ENCODE measurements at regions not wholly inside any gene's neighbourhood (a gene's known extent, or its start where the extent isn't known, plus 50 kb on each side); places are given as distances from the start of the nearest gene placed in this dataset.

GRCh38 chr18:4677006-4677405, 221.9 kb upstream of the DLGAP1 start:
- H3K27me3 Mint-ChIP-seq, result no peaks in the 10 kb centered on the region
- CTCF ChIA-PET, result no interaction called here
- no peaks in the 10 kb centered on the region for H3K4me1 Mint-ChIP-seq
- H3K4me3 Mint-ChIP-seq, result no peak overlapping the region
- peaks cover 6 to 27% (median 17%) of the 10 kb centered on the region in 5 donors for H3K9me3 Mint-ChIP-seq
- no peak overlapping the region for H3K27ac Mint-ChIP-seq
- no peaks in the 10 kb centered on the region for H3K36me3 Mint-ChIP-seq
- no peaks in the 10 kb centered on the region for H3K4me1 ChIP-seq (ENCODE audit: insufficient read depth, low read length)
- H3K4me3 ChIP-seq (ENCODE audit: low read length), result no peak overlapping the region
- no peak for DNase-seq
- H3K27ac ChIP-seq (ENCODE audit: low read depth, low read length), result no peak overlapping the region
- POLR2A ChIA-PET, result no interaction called here
- H3K27me3 ChIP-seq (ENCODE audit: insufficient read depth, low read length, poor library complexity, severe bottlenecking), result no peaks in the 10 kb centered on the region
- no peaks in the 10 kb centered on the region for H3K36me3 ChIP-seq (ENCODE audit: insufficient read depth, low read length)
- no peaks in the 10 kb centered on the region for H3K9me3 ChIP-seq (ENCODE audit: low read length)

- Mint-ChIP-seq H3K36me3 (no peaks in the 10 kb centered on the region), H3K4me1 (no peaks in the 10 kb centered on the region), H3K27ac (no peak overlapping the region), H3K9me3 (peaks cover 23 to 52% (median 35%) of the 10 kb centered on the region in 5 donors), H3K27me3 (no peaks in the 10 kb centered on the region), H3K4me3 (no peak overlapping the region)
- H3K36me3 ChIP-seq (ENCODE audit: insufficient read depth, low read length), result no peaks in the 10 kb centered on the region
- no peaks in the 10 kb centered on the region for H3K4me1 ChIP-seq (ENCODE audit: insufficient read depth, low read length)
- POLR2A ChIA-PET, result no interaction called here
- no peak overlapping the region for H3K27ac ChIP-seq (ENCODE audit: low read depth, low read length)
- H3K4me3 ChIP-seq (ENCODE audit: low read length), result no peak overlapping the region
- CTCF ChIA-PET, result no interaction called here
- H3K27me3 ChIP-seq (ENCODE audit: insufficient read depth, low read length, poor library complexity, severe bottlenecking), result no peaks in the 10 kb centered on the region
- no peak for DNase-seq
- no peaks in the 10 kb centered on the region for H3K9me3 ChIP-seq (ENCODE audit: low read length)
Measured at GRCh38 chr18:4672162-4672561, 217.1 kb upstream of the DLGAP1 start.

GRCh38 chr18:4658804-4659203, 203.7 kb upstream of the DLGAP1 start:
- no peak for DNase-seq
- Mint-ChIP-seq H3K27me3 (no peaks in the 10 kb centered on the region), H3K27ac (no peak overlapping the region), H3K4me3 (no peak overlapping the region), H3K36me3 (no peaks in the 10 kb centered on the region), H3K4me1 (no peaks in the 10 kb centered on the region), H3K9me3 (peaks cover 3 to 43% (median 14%) of the 10 kb centered on the region in 5 donors)
- ChIA-PET POLR2A (no interaction called here), CTCF (no interaction called here)
- no peak overlapping the region for H3K4me3 ChIP-seq (ENCODE audit: low read length)
- no peaks in the 10 kb centered on the region for H3K9me3 ChIP-seq (ENCODE audit: low read length)
- no peaks in the 10 kb centered on the region for H3K27me3 ChIP-seq (ENCODE audit: insufficient read depth, low read length, poor library complexity, severe bottlenecking)
- no peaks in the 10 kb centered on the region for H3K4me1 ChIP-seq (ENCODE audit: insufficient read depth, low read length)
- no peak overlapping the region for H3K27ac ChIP-seq (ENCODE audit: low read depth, low read length)
- no peaks in the 10 kb centered on the region for H3K36me3 ChIP-seq (ENCODE audit: insufficient read depth, low read length)

- no peaks in the 10 kb centered on the region for H3K4me1 Mint-ChIP-seq
- peaks cover 0 to 10% (median 8%) of the 10 kb centered on the region in 5 donors for H3K9me3 Mint-ChIP-seq
- H3K27me3 Mint-ChIP-seq, result no peaks in the 10 kb centered on the region
- DNase-seq, result no peak
- no peaks in the 10 kb centered on the region for H3K9me3 ChIP-seq (ENCODE audit: low read length)
- H3K36me3 Mint-ChIP-seq, result no peaks in the 10 kb centered on the region
- H3K27ac Mint-ChIP-seq, result no peak overlapping the region
- H3K4me3 Mint-ChIP-seq, result no peak overlapping the region
- no peaks in the 10 kb centered on the region for H3K27me3 ChIP-seq (ENCODE audit: insufficient read depth, low read length, poor library complexity, severe bottlenecking)
- ChIA-PET POLR2A (no interaction called here), CTCF (no interaction called here)
- H3K36me3 ChIP-seq (ENCODE audit: insufficient read depth, low read length), result no peaks in the 10 kb centered on the region
- H3K4me3 ChIP-seq (ENCODE audit: low read length), result no peak overlapping the region
- no peaks in the 10 kb centered on the region for H3K4me1 ChIP-seq (ENCODE audit: insufficient read depth, low read length)
- H3K27ac ChIP-seq (ENCODE audit: low read depth, low read length), result no peak overlapping the region
Measured at GRCh38 chr18:4653418-4653817, 198.3 kb upstream of the DLGAP1 start.

GRCh38 chr18:4641771-4642368, 186.8 kb upstream of the DLGAP1 start:
- Mint-ChIP-seq H3K4me1 (no peaks in the 10 kb centered on the region), H3K4me3 (no peak overlapping the region), H3K27ac (no peak overlapping the region), H3K36me3 (no peaks in the 10 kb centered on the region), H3K9me3 (peaks cover 3 to 18% (median 7%) of the 10 kb centered on the region in 5 donors), H3K27me3 (no peaks in the 10 kb centered on the region)
- no peak for DNase-seq
- H3K4me1 ChIP-seq (ENCODE audit: insufficient read depth, low read length), result no peaks in the 10 kb centered on the region
- no peak overlapping the region for H3K27ac ChIP-seq (ENCODE audit: low read depth, low read length)
- CTCF ChIA-PET, result no interaction called here
- peaks cover 3% of the 10 kb centered on the region for H3K9me3 ChIP-seq (ENCODE audit: low read length)
- H3K4me3 ChIP-seq (ENCODE audit: low read length), result no peak overlapping the region
- H3K36me3 ChIP-seq (ENCODE audit: insufficient read depth, low read length), result no peaks in the 10 kb centered on the region
- H3K27me3 ChIP-seq (ENCODE audit: insufficient read depth, low read length, poor library complexity, severe bottlenecking), result no peaks in the 10 kb centered on the region
- POLR2A ChIA-PET, result no interaction called here

- Mint-ChIP-seq H3K4me1 (no peaks in the 10 kb centered on the region), H3K27ac (no peak overlapping the region), H3K9me3 (peaks cover 3 to 14% (median 7%) of the 10 kb centered on the region in 5 donors), H3K36me3 (no peaks in the 10 kb centered on the region), H3K4me3 (no peak overlapping the region), H3K27me3 (no peaks in the 10 kb centered on the region)
- DNase-seq, result no peak
- H3K27me3 ChIP-seq (ENCODE audit: insufficient read depth, low read length, poor library complexity, severe bottlenecking), result no peaks in the 10 kb centered on the region
- no peaks in the 10 kb centered on the region for H3K4me1 ChIP-seq (ENCODE audit: insufficient read depth, low read length)
- ChIA-PET CTCF (no interaction called here), POLR2A (no interaction called here)
- H3K27ac ChIP-seq (ENCODE audit: low read depth, low read length), result no peak overlapping the region
- H3K9me3 ChIP-seq (ENCODE audit: low read length), result peaks cover under 1% of the 10 kb centered on the region
- H3K4me3 ChIP-seq (ENCODE audit: low read length), result no peak overlapping the region
- no peaks in the 10 kb centered on the region for H3K36me3 ChIP-seq (ENCODE audit: insufficient read depth, low read length)
Measured at GRCh38 chr18:4640349-4641012, 185.4 kb upstream of the DLGAP1 start.

GRCh38 chr18:4639628-4640310, 184.7 kb upstream of the DLGAP1 start:
- Mint-ChIP-seq H3K27ac (no peak overlapping the region), H3K4me1 (no peaks in the 10 kb centered on the region), H3K9me3 (peaks cover 6 to 17% (median 7%) of the 10 kb centered on the region in 5 donors), H3K4me3 (no peak overlapping the region), H3K27me3 (no peaks in the 10 kb centered on the region), H3K36me3 (no peaks in the 10 kb centered on the region)
- Histone ChIP-seq H3K27me3 (ENCODE audit: insufficient read depth, low read length, poor library complexity, severe bottlenecking) (no peaks in the 10 kb centered on the region), H3K9me3 (ENCODE audit: low read length) (no peaks in the 10 kb centered on the region), H3K4me3 (ENCODE audit: low read length) (no peak overlapping the region), H3K4me1 (ENCODE audit: insufficient read depth, low read length) (no peaks in the 10 kb centered on the region), H3K27ac (ENCODE audit: low read depth, low read length) (no peak overlapping the region), H3K36me3 (ENCODE audit: insufficient read depth, low read length) (no peaks in the 10 kb centered on the region)
- DNase-seq, result no peak
- POLR2A ChIA-PET, result no interaction called here
- CTCF ChIA-PET, result no interaction called here

- CTCF ChIA-PET, result no interaction called here
- no peaks in the 10 kb centered on the region for H3K27me3 ChIP-seq (ENCODE audit: insufficient read depth, low read length, poor library complexity, severe bottlenecking)
Measured at GRCh38 chr18:4638680-4639079, 183.6 kb upstream of the DLGAP1 start.

More at GRCh38 chr18:4638680-4639079, 183.6 kb upstream of the DLGAP1 start:
- H3K36me3 Mint-ChIP-seq, result no peaks in the 10 kb centered on the region
- no peak overlapping the region for H3K4me3 ChIP-seq (ENCODE audit: low read length)
- peaks cover 6 to 20% (median 7%) of the 10 kb centered on the region in 5 donors for H3K9me3 Mint-ChIP-seq
- H3K36me3 ChIP-seq (ENCODE audit: insufficient read depth, low read length), result no peaks in the 10 kb centered on the region
- DNase-seq, result no peak
- no peaks in the 10 kb centered on the region for H3K4me1 ChIP-seq (ENCODE audit: insufficient read depth, low read length)
- POLR2A ChIA-PET, result no interaction called here
- H3K27ac Mint-ChIP-seq, result no peak overlapping the region
- H3K4me3 Mint-ChIP-seq, result no peak overlapping the region
- H3K4me1 Mint-ChIP-seq, result no peaks in the 10 kb centered on the region
- no peaks in the 10 kb centered on the region for H3K27me3 Mint-ChIP-seq
- H3K27ac ChIP-seq (ENCODE audit: low read depth, low read length), result no peak overlapping the region
- H3K9me3 ChIP-seq (ENCODE audit: low read length), result no peaks in the 10 kb centered on the region
